HepG2 (cell line): ENCODE measurements at regions not wholly inside any gene's neighbourhood (a gene's known extent, or its start where the extent isn't known, plus 50 kb on each side); places are given as distances from the start of the nearest gene placed in this dataset.

ENCODE experiments used
- ATAC-seq: fragments of 200-7000 bp; cut with Tn5 transposase; 3 replicates; pipeline ENCODE4 v1.9.1; 2020; ENCODE audit warnings: mild to moderate bottlenecking, moderate library complexity
- BruUV-seq: library from RNA; stranded (reverse); fragments of 400-500 nt; replicated peaks from 2 replicates; lab custom pipeline; 2021; lab: Mats Ljungman, UMichigan
- CTCF ChIA-PET: fragments of 300-600 bp; formaldehyde crosslinking; extraction: SDS; loops from one replicate; lab custom pipeline; 2021; ENCODE audit warnings: low total read pairs, inconsistent platforms, low intra/inter-chr PET ratio; lab: Yijun Ruan, JAX
- POLR2A ChIA-PET: fragments of 350-600 bp; sonication (Branson Sonifier 250); formaldehyde crosslinking; loops from one replicate; lab custom pipeline; 2020; ENCODE audit warnings: antibody characterized with exemption, inconsistent platforms; lab: Yijun Ruan, JAX
- DNase-seq: peaks from one replicate; pipeline ENCODE4 v3.0.0-alpha.2; 2015; ENCODE audit warnings: low spot score
- FAIRE-seq: peaks from 3 replicates; lab custom pipeline; 2011; peaks lifted over from hg19 to GRCh38; lab: Jason Lieb, UNC
- H2AFZ ChIP-seq: one replicate; pipeline ENCODE4 v1.6.1; 2011; ENCODE audit warnings: low read length, inconsistent platforms
- H3K27ac ChIP-seq: fragments of 300-600 bp; 3 replicates; pipeline ENCODE4 v1.8.0; 2011; ENCODE audit warnings: mixed run types, mild to moderate bottlenecking, mixed read lengths, low read length, inconsistent platforms; ENCODE audit not compliant: insufficient read depth; ENCODE audit errors: extremely low read length
- H3K27me3 ChIP-seq, 2 experiments: fragments of 200-600 bp in 1 of 2; 2 replicates in 1 of 2; 3 replicates in 1 of 2; pipeline versions ENCODE4 v1.6.0 to v1.8.0; 2011; ENCODE audit warnings: low read length in 2 of 2, mild to moderate bottlenecking in 2 of 2, moderate library complexity in 2 of 2, inconsistent platforms in 1 of 2; ENCODE audit not compliant: insufficient read depth in 2 of 2, control insufficient read depth in 1 of 2
- H3K36me3 ChIP-seq, 2 experiments: fragments of 200-600 bp in 1 of 2; replicated peaks in 1 of 2; 2 replicates in 1 of 2; 3 replicates in 1 of 2; pipeline versions ENCODE4 v1.5.1 to v1.8.0; 2011; ENCODE audit warnings: low read length in 2 of 2, inconsistent platforms in 1 of 2; ENCODE audit not compliant: insufficient read depth in 2 of 2, control insufficient read depth in 1 of 2
- H3K4me1 ChIP-seq: 2 replicates; pipeline ENCODE4 v1.5.1; 2012; ENCODE audit warnings: low read length, inconsistent platforms; ENCODE audit not compliant: insufficient read depth
- H3K4me2 ChIP-seq: 2 replicates; pipeline ENCODE4 v1.6.0; 2011; ENCODE audit warnings: low read depth, low read length, inconsistent platforms
- H3K4me3 ChIP-seq, 3 experiments: fragments of 200-600 bp in 1 of 3; sonication (generic), shearing (Covaris generic) in 1 of 3; replicated peaks in 1 of 3; 2 replicates each; pipeline ENCODE4 v1.5.1; 2011 to 2016; ENCODE audit warnings: low read length in 3 of 3, inconsistent platforms in 2 of 3, low read depth in 2 of 3, mild to moderate bottlenecking in 2 of 3, control low read depth in 1 of 3, mixed read lengths in 1 of 3; ENCODE audit not compliant: insufficient read depth in 1 of 3
- H3K79me2 ChIP-seq: one replicate; pipeline ENCODE4 v1.6.1; 2011; ENCODE audit warnings: low read length, inconsistent platforms; ENCODE audit not compliant: insufficient read depth
- H3K9ac ChIP-seq: 2 replicates; pipeline ENCODE4 v1.6.0; 2011; ENCODE audit warnings: mild to moderate bottlenecking, low read depth, low read length, inconsistent platforms; ENCODE audit not compliant: insufficient read depth
- H3K9me3 ChIP-seq: 2 replicates; pipeline ENCODE4 v1.5.1; 2012; ENCODE audit warnings: mild to moderate bottlenecking, low read length
- H4K20me1 ChIP-seq: 2 replicates; pipeline ENCODE4 v1.6.0; 2011; ENCODE audit warnings: inconsistent platforms, mild to moderate bottlenecking, low read length, moderate library complexity; ENCODE audit not compliant: insufficient read depth
- ARID3A ChIP-seq: IDR thresholded peaks from 2 replicates; pipeline ENCODE4 v1.6.1; 2012; ENCODE audit warnings: low read depth, low read length, improper control_type of control experiment
- ATF1 ChIP-seq: IDR thresholded peaks from 2 replicates; pipeline ENCODE4 v1.6.1; 2016; ENCODE audit warnings: mild to moderate bottlenecking, control low read depth
- BRD4 ChIP-seq: sonication (generic); formaldehyde crosslinking; IDR thresholded peaks from 2 replicates; pipeline ENCODE4 v1.4.0; 2020; ENCODE audit warnings: missing genetic modification reagents
- CREM ChIP-seq, 2 experiments: sonication (generic) in 1 of 2; formaldehyde crosslinking in 1 of 2; IDR thresholded peaks; 2 replicates each; pipeline versions ENCODE4 v1.4.0 to v1.6.1; 2016 to 2020; ENCODE audit warnings: antibody characterized with exemption in 1 of 2, mild to moderate bottlenecking in 1 of 2, missing genetic modification reagents in 1 of 2
- HNRNPL ChIP-seq: fragments of 200-400 bp; formaldehyde crosslinking; IDR thresholded peaks from 2 replicates; pipeline ENCODE4 v1.6.1; 2017; ENCODE audit warnings: mild to moderate bottlenecking, low read depth, low read length
- HOMEZ ChIP-seq: IDR thresholded peaks from 2 replicates; pipeline ENCODE4 v1.6.1; 2016; ENCODE audit warnings: low read depth
- NR3C1 ChIP-seq: sonication (generic); formaldehyde crosslinking; IDR thresholded peaks from 2 replicates; pipeline ENCODE4 v1.4.0; 2020; ENCODE audit warnings: missing genetic modification reagents
- RAD21 ChIP-seq: fragments of 450-650 bp; formaldehyde crosslinking; IDR thresholded peaks from 2 replicates; pipeline ENCODE4 v1.5.0; 2020; ENCODE audit warnings: mild to moderate bottlenecking
- SP140L ChIP-seq: sonication (generic); formaldehyde crosslinking; IDR thresholded peaks from 2 replicates; pipeline ENCODE4 v1.4.0; 2020; ENCODE audit warnings: missing genetic modification reagents, borderline replicate concordance
- TFDP2 ChIP-seq: sonication (generic); formaldehyde crosslinking; IDR thresholded peaks from 2 replicates; pipeline ENCODE4 v1.4.0; 2020; ENCODE audit warnings: missing genetic modification reagents
- THAP11 ChIP-seq: IDR thresholded peaks from 2 replicates; pipeline ENCODE4 v1.6.1; 2016; ENCODE audit warnings: missing biosample characterization, missing genetic modification reagents
- TSC22D2 ChIP-seq: sonication (generic); formaldehyde crosslinking; IDR thresholded peaks from 2 replicates; pipeline ENCODE4 v1.5.1; 2020; ENCODE audit warnings: missing genetic modification reagents, mild to moderate bottlenecking, borderline replicate concordance
- XRCC5 ChIP-seq: fragments of 200-400 bp; formaldehyde crosslinking; optimal IDR thresholded peaks from 2 replicates; pipeline ENCODE3; 2017; ENCODE audit warnings: mild to moderate bottlenecking, low read length
- ZMAT3 ChIP-seq: sonication (generic); formaldehyde crosslinking; conservative IDR thresholded peaks from 2 replicates; pipeline ENCODE4 v1.7.0; 2021; ENCODE audit warnings: missing genetic modification reagents
- ZNF235 ChIP-seq: sonication (generic); formaldehyde crosslinking; IDR thresholded peaks from 2 replicates; pipeline ENCODE4 v1.8.1; 2023; ENCODE audit warnings: mild to moderate bottlenecking, missing genetic modification reagents, borderline replicate concordance
- ZNF354B ChIP-seq: sonication (generic); formaldehyde crosslinking; IDR thresholded peaks from 2 replicates; pipeline ENCODE4 v1.8.0; 2022; ENCODE audit warnings: mild to moderate bottlenecking, missing genetic modification reagents
- ZNF614 ChIP-seq: IDR thresholded peaks from 2 replicates; pipeline ENCODE4 v1.6.1; 2018; ENCODE audit warnings: missing biosample characterization, missing genetic modification reagents, inconsistent platforms, borderline replicate concordance
- ZNF75D ChIP-seq: sonication (generic); formaldehyde crosslinking; IDR thresholded peaks from 2 replicates; pipeline ENCODE4 v1.8.1; 2023; ENCODE audit warnings: missing genetic modification reagents, mild to moderate bottlenecking, borderline replicate concordance
- ZUFSP ChIP-seq: sonication (generic); formaldehyde crosslinking; IDR thresholded peaks from 2 replicates; pipeline ENCODE4 v1.9.0; 2021; ENCODE audit warnings: missing genetic modification reagents, mild to moderate bottlenecking, borderline replicate concordance
- WGBS: methylation state at CpG from one replicate; pipeline ENCODE4 v1.1.6; 2017; ENCODE audit warnings: low lambda C conversion rate; 5-methylcytosine and 5-hydroxymethylcytosine counted together
- in situ Hi-C: cut with HindIII; loops from 2 replicates; pipeline ENCODE4 v1.10.0; 2017; ENCODE audit warnings: low pct_unique_long_range_greater_than_20kb; ENCODE audit not compliant: extremely low pct_ligation_motif_present
- intact Hi-C: fragments of 100-400 bp; cut with micrococcal nuclease; formaldehyde crosslinking; loops from one replicate; pipeline ENCODE4 v1.10.0; 2022; ENCODE audit not compliant: unreplicated experiment

- DNase-seq (peak; percentile 48), FAIRE-seq (peak; percentile 83), ATAC-seq (peak; percentile 88)
- H3K9me3 ChIP-seq: no peaks in the 10 kb centered on the region
- 10% methylated on average over 15 of the region's 15 CpGs for WGBS
- ChIA-PET POLR2A (no interaction called here), CTCF (interaction anchor here (0.8 to 4.6 kb wide), 3 partner anchors 186 to 290 kb away, joined by 3 to 109 read pairs (median 9); partner anchors contain the start of gene SCN3A)
- H3K4me2 ChIP-seq: no peak overlapping the region
- no peak overlapping the region for H3K9ac ChIP-seq
- intact Hi-C loops: loop anchor here (1.0 to 5.0 kb wide), 2 partner anchors 276 to 290 kb away; no protein-coding TSS in a partner anchor
- H3K36me3 ChIP-seq: no peaks in the 10 kb centered on the region
- no peaks in the 10 kb centered on the region for H4K20me1 ChIP-seq
- no peak overlapping the region for H2AFZ ChIP-seq
- H3K27me3 ChIP-seq: no peaks in the 10 kb centered on the region
- in situ Hi-C loops: no loop called here
- H3K79me2 ChIP-seq: no peaks in the 10 kb centered on the region
- 0 out of 2 replicates have a peak, but pooled peaks cover 8% of the 10 kb centered on the region for H3K4me1 ChIP-seq
- no peak overlapping the region for H3K4me3 ChIP-seq
- no peak overlapping the region for H3K27ac ChIP-seq
- no TSS peak for BruUV-seq
- TF ChIP-seq ZUFSP (no peak), XRCC5 (peak; percentile 36), TFDP2 (CRISPR knock-in tag) (0 out of 2 replicates have a peak, but pooled peaks have one; percentile 20), ZNF75D (no peak), TSC22D2 (CRISPR knock-in tag) (0 out of 2 replicates have a peak, but pooled peaks have one; percentile 47), HOMEZ (CRISPR knock-in tag) (0 out of 2 replicates have a peak, but pooled peaks have one; percentile 23), BRD4 (no peak), NR3C1 (no peak), ZMAT3 (CRISPR knock-in tag) (no peak), RAD21 (CRISPR knock-in tag) (peak; percentile 79), ZNF235 (no peak), HNRNPL (no peak), CREM (IDR thresholded peaks at IDR 0.05) (no peak), CREM (CRISPR knock-in tag; IDR thresholded peaks at IDR 0.05) (no peak), ZNF354B (no peak), ATF1 (CRISPR knock-in tag) (no peak), ARID3A (peak; percentile 31; the same call in 1 of the 2 replicates), SP140L (peak; percentile 62; the same call in 1 of the 2 replicates), THAP11 (CRISPR knock-in tag) (0 out of 2 replicates have a peak, but pooled peaks have one; percentile 21), ZNF614 (CRISPR knock-in tag) (0 out of 2 replicates have a peak, but pooled peaks have one; percentile 42)
Measured at GRCh38 chr2:165016772-165017411, 61.6 kb upstream of the SLC38A11 start.
